Dendritic cell treated with granulocyte-macrophage colony-stimulating factor and Interleukin-4, amounts not matched to agents 40 ng/mL and 50 ng/mL, for 4 days (primary cell): ENCODE measurements at regions not wholly inside any gene's neighbourhood (a gene's known extent, or its start where the extent isn't known, plus 50 kb on each side); places are given as distances from the start of the nearest gene placed in this dataset.
"Not testable (repeated sequence)": the region's sequence is repeated elsewhere in the genome, so short reads cannot be mapped to it uniquely, and the experiment has no call there.

Experiments used
- H3K27ac Mint-ChIP-seq: one replicate; pipeline ENCODE4 v1.8.0; 2022; ENCODE audit warnings: mild to moderate bottlenecking, mixed read lengths
- H3K27me3 Mint-ChIP-seq: one replicate; pipeline ENCODE4 v1.8.0; 2022; ENCODE audit warnings: mild to moderate bottlenecking, mixed read lengths
- H3K36me3 Mint-ChIP-seq: one replicate; pipeline ENCODE4 v1.8.0; 2022; ENCODE audit warnings: low read depth, mixed read lengths
- H3K4me1 Mint-ChIP-seq: one replicate; pipeline ENCODE4 v1.8.0; 2022; ENCODE audit warnings: low read depth, mixed read lengths
- H3K4me3 Mint-ChIP-seq: one replicate; pipeline ENCODE4 v1.8.0; 2022; ENCODE audit warnings: mild to moderate bottlenecking, moderate library complexity, mixed read lengths
- H3K9me3 Mint-ChIP-seq: one replicate; pipeline ENCODE4 v1.8.0; 2022; ENCODE audit warnings: mixed read lengths
- intact Hi-C: fragments of 100-400 bp; cut with micrococcal nuclease; formaldehyde crosslinking; loops from one replicate; pipeline ENCODE4 v1.15.0; 2022

- intact Hi-C loops, H3K9me3 Mint-ChIP-seq, H3K27me3 Mint-ChIP-seq, H3K36me3 Mint-ChIP-seq, H3K4me3 Mint-ChIP-seq, H3K27ac Mint-ChIP-seq: not testable (repeated sequence)
- H3K4me1 Mint-ChIP-seq, result peaks cover 10% of the 10 kb centered on the region
Observed at GRCh38 chr2:87495455-87495854, 252.4 kb upstream of the PLGLB2 start.

GRCh38 chr2:87496036-87497006 is 251.6 kb upstream of the PLGLB2 start:
- H3K4me3 Mint-ChIP-seq, H3K27ac Mint-ChIP-seq, intact Hi-C loops, H3K9me3 Mint-ChIP-seq, H3K27me3 Mint-ChIP-seq, H3K36me3 Mint-ChIP-seq: not testable (repeated sequence)
- peaks cover 12% of the 10 kb centered on the region for H3K4me1 Mint-ChIP-seq

GRCh38 chr2:87497135-87497534 is 250.8 kb upstream of the PLGLB2 start:
- H3K4me3 Mint-ChIP-seq, H3K9me3 Mint-ChIP-seq, intact Hi-C loops, H3K27ac Mint-ChIP-seq, H3K36me3 Mint-ChIP-seq, H3K27me3 Mint-ChIP-seq: not testable (repeated sequence)
- peaks cover 12% of the 10 kb centered on the region for H3K4me1 Mint-ChIP-seq

GRCh38 chr2:87497700-87498099 is 250.2 kb upstream of the PLGLB2 start:
- H3K9me3 Mint-ChIP-seq, H3K36me3 Mint-ChIP-seq: not testable (repeated sequence)

GRCh38 chr2:87498169-87498853 is 249.6 kb upstream of the PLGLB2 start:
- H3K9me3 Mint-ChIP-seq, H3K27ac Mint-ChIP-seq, H3K36me3 Mint-ChIP-seq, intact Hi-C loops, H3K27me3 Mint-ChIP-seq: not testable (repeated sequence)
- Mint-ChIP-seq H3K4me3 (peak overlapping the region; percentile 9), H3K4me1 (peaks cover 12% of the 10 kb centered on the region)

More at GRCh38 chr2:87497700-87498099, 250.2 kb upstream of the PLGLB2 start:
- H3K27me3 Mint-ChIP-seq, H3K27ac Mint-ChIP-seq, intact Hi-C loops, H3K4me3 Mint-ChIP-seq: not testable (repeated sequence)
- H3K4me1 Mint-ChIP-seq, result peaks cover 12% of the 10 kb centered on the region

GRCh38 chr2:87498854-87499238 is 249.0 kb upstream of the PLGLB2 start:
- H3K9me3 Mint-ChIP-seq, H3K36me3 Mint-ChIP-seq, H3K27me3 Mint-ChIP-seq, H3K4me1 Mint-ChIP-seq, intact Hi-C loops, H3K27ac Mint-ChIP-seq, H3K4me3 Mint-ChIP-seq: not testable (repeated sequence)

GRCh38 chr2:87499860-87500259 is 248.0 kb upstream of the PLGLB2 start:
- H3K9me3 Mint-ChIP-seq, H3K4me1 Mint-ChIP-seq, intact Hi-C loops, H3K36me3 Mint-ChIP-seq, H3K27ac Mint-ChIP-seq, H3K4me3 Mint-ChIP-seq, H3K27me3 Mint-ChIP-seq: not testable (repeated sequence)

- intact Hi-C loops, H3K9me3 Mint-ChIP-seq, H3K4me1 Mint-ChIP-seq, H3K27me3 Mint-ChIP-seq, H3K4me3 Mint-ChIP-seq, H3K27ac Mint-ChIP-seq, H3K36me3 Mint-ChIP-seq: not testable (repeated sequence)
Observed at GRCh38 chr2:87500421-87500820, 247.5 kb upstream of the PLGLB2 start.

- H3K27ac Mint-ChIP-seq, H3K4me1 Mint-ChIP-seq, H3K9me3 Mint-ChIP-seq, H3K36me3 Mint-ChIP-seq, H3K27me3 Mint-ChIP-seq, intact Hi-C loops, H3K4me3 Mint-ChIP-seq: not testable (repeated sequence)
Observed at GRCh38 chr2:87500951-87501350, 246.9 kb upstream of the PLGLB2 start.

GRCh38 chr2:87502948-87503347 is 244.9 kb upstream of the PLGLB2 start:
- H3K27ac Mint-ChIP-seq, H3K36me3 Mint-ChIP-seq, H3K27me3 Mint-ChIP-seq, H3K9me3 Mint-ChIP-seq, H3K4me1 Mint-ChIP-seq, intact Hi-C loops, H3K4me3 Mint-ChIP-seq: not testable (repeated sequence)

GRCh38 chr2:87505239-87505638 is 242.6 kb upstream of the PLGLB2 start:
- H3K9me3 Mint-ChIP-seq, intact Hi-C loops, H3K27me3 Mint-ChIP-seq, H3K36me3 Mint-ChIP-seq, H3K27ac Mint-ChIP-seq, H3K4me3 Mint-ChIP-seq, H3K4me1 Mint-ChIP-seq: not testable (repeated sequence)

GRCh38 chr2:87505909-87506308 is 242.0 kb upstream of the PLGLB2 start:
- H3K4me3 Mint-ChIP-seq, H3K9me3 Mint-ChIP-seq, H3K4me1 Mint-ChIP-seq, intact Hi-C loops, H3K27me3 Mint-ChIP-seq, H3K36me3 Mint-ChIP-seq, H3K27ac Mint-ChIP-seq: not testable (repeated sequence)

GRCh38 chr2:87507378-87508348 is 240.2 kb upstream of the PLGLB2 start:
- intact Hi-C loops, H3K4me3 Mint-ChIP-seq, H3K4me1 Mint-ChIP-seq, H3K27me3 Mint-ChIP-seq, H3K27ac Mint-ChIP-seq, H3K36me3 Mint-ChIP-seq, H3K9me3 Mint-ChIP-seq: not testable (repeated sequence)
